HEK293T (cell line): ENCODE measurements at regions not wholly inside any gene's neighbourhood (a gene's known extent, or its start where the extent isn't known, plus 50 kb on each side); places are given as distances from the start of the nearest gene placed in this dataset.

Experiments
- BHLHE40 ChIP-seq: fragments of 450-650 bp; IDR thresholded peaks from 2 replicates; pipeline ENCODE4 v1.6.1; 2016; ENCODE audit warnings: mild to moderate bottlenecking, moderate library complexity, borderline replicate concordance
- FOXK2 ChIP-seq: fragments of 450-650 bp; IDR thresholded peaks from 2 replicates; pipeline ENCODE4 v1.6.1; 2016; ENCODE audit warnings: mild to moderate bottlenecking
- FOXM1 ChIP-seq: fragments of 450-650 bp; IDR thresholded peaks from 2 replicates; pipeline ENCODE4 v1.6.1; 2017; ENCODE audit warnings: mild to moderate bottlenecking, borderline replicate concordance
- SP1 ChIP-seq: fragments of 450-650 bp; IDR thresholded peaks from 2 replicates; pipeline ENCODE4 v1.6.1; 2017
- SUZ12 ChIP-seq: fragments of 450-650 bp; IDR thresholded peaks from 2 replicates; pipeline ENCODE4 v1.6.1; 2016; ENCODE audit warnings: mild to moderate bottlenecking
- TARDBP ChIP-seq: fragments of 450-650 bp; IDR thresholded peaks from 2 replicates; pipeline ENCODE4 v1.6.1; 2016
- ZNF384 ChIP-seq: fragments of 450-650 bp; IDR thresholded peaks from 2 replicates; pipeline ENCODE4 v1.6.1; 2016

DNA sequence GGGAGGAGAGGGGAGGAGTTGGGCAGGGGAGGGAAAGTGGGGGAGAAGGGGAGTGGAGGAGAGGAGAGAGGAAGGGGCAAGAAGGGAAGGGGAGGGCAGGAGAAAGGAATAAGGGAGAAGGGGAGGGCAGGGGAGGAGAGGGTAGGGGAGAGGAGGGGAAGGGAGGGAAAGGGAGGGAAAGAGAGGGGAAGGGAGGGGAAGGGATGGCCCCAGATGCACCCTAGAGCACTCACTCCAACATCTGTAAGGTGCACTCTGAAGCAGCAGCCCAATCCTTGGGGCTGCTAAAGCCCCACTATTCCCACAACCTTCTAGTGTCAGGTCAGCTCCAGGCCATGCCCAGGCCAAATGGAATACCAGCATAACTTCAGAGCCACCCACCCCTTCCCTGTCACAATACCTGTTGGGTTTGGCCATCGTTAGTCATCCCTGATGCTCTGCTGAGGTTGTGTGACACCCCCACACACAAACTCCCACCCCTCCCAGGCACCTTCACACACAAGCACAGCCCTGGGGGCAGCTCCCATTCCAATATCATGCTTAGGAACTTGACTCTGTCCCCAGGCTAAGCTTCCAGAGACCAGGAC lies 55.7 kb upstream of the PKDCC start:
- TF ChIP-seq BHLHE40, result no peak
- TF ChIP-seq SUZ12, result no peak
- TF ChIP-seq FOXM1, result no peak
- TF ChIP-seq SP1, result no peak
- no peak for TF ChIP-seq ZNF384
- TF ChIP-seq TARDBP, result no peak
- no peak for TF ChIP-seq FOXK2
